ENCODE measurements at regions not wholly inside any gene's neighbourhood (a gene's known extent, or its start where the extent isn't known, plus 50 kb on each side); places are given as distances from the start of the nearest gene placed in this dataset.

DNA sequence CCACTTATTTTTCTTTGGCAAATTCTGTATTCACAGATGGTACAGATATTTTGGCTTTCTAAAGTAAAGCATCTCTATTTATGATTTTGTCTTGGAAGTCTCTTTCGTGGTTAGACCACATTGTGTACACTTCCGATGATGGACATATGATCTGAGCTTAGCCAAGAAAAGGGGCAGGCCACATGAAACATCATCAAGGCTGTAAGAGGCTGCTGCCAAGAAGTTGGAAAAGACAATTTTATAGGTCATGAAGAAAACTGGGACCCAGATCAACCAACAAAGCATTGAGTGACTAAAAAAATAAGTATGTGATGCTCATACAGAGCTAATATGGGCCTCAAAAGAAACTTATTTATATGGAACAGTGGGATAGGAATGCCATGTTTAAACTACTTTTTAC is 266.4 kb downstream of the HAO1 start:
- no peak for TF ChIP-seq CTCF (IDR thresholded peaks at IDR 0.05)
- intact Hi-C loops (cut with DNase I), result no loop called here
- no peak for ATAC-seq
- Histone ChIP-seq H3K9me3 (no peaks in the 10 kb centered on the region), H3K27ac (no peak overlapping the region), H3K36me3 (no peaks in the 10 kb centered on the region), H3K4me1 (no peaks in the 10 kb centered on the region), H3K27me3 (no peaks in the 10 kb centered on the region), H3K4me3 (no peak overlapping the region)
- DNase-seq, result no peak

DNA sequence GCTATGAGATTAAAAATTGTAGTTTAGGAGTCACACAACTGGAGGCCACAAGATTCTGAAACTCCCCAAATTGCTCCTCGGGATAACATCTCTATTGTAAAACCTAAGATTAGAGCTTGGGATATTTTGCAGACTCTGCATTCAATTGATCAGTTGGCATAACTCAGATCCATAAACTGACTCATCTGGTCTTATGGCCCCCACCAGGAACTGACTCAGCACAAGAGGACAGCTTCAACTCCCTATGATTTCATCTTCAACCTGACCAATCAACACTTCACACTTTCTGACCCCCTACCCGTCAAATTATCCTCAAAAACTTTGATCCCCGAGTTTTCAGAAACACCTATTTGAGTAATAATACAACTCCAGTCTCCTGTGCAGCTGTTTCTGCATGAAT is 257.3 kb downstream of the HAO1 start:
- Histone ChIP-seq H3K9me3 (no peaks in the 10 kb centered on the region), H3K4me1 (no peaks in the 10 kb centered on the region), H3K27me3 (no peaks in the 10 kb centered on the region), H3K4me3 (no peak overlapping the region), H3K27ac (no peak overlapping the region), H3K36me3 (no peaks in the 10 kb centered on the region)
- ATAC-seq (no peak), DNase-seq (no peak)
- TF ChIP-seq CTCF (IDR thresholded peaks at IDR 0.05), result no peak
- intact Hi-C loops (cut with DNase I), result no loop called here

DNA sequence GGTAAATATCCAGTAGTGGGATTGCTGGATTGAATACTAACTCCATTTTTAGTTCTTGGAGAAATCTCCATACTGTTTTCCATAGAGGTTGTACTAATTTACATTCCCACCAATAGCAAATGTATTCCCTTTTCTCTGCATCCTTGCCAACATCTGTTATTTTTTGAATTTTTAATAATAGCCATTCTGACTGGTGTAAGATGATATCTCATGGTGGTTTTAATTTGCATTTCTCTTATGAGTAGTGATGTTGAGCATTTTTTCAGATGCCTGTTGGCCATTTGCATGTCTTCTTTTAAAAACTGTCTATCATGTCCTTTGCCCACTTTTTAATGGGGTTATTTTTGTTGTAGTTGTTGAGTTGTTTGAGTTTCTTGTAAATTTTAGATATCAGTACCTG is 253.2 kb downstream of the HAO1 start:
- TF ChIP-seq CTCF (IDR thresholded peaks at IDR 0.05), result no peak
- Histone ChIP-seq H3K9me3 (no peaks in the 10 kb centered on the region), H3K4me3 (no peak overlapping the region), H3K27ac (no peak overlapping the region), H3K4me1 (no peaks in the 10 kb centered on the region), H3K27me3 (no peaks in the 10 kb centered on the region), H3K36me3 (no peaks in the 10 kb centered on the region)
- intact Hi-C loops (cut with DNase I), result no loop called here
- DNase-seq, result no peak
- no peak for ATAC-seq

DNA sequence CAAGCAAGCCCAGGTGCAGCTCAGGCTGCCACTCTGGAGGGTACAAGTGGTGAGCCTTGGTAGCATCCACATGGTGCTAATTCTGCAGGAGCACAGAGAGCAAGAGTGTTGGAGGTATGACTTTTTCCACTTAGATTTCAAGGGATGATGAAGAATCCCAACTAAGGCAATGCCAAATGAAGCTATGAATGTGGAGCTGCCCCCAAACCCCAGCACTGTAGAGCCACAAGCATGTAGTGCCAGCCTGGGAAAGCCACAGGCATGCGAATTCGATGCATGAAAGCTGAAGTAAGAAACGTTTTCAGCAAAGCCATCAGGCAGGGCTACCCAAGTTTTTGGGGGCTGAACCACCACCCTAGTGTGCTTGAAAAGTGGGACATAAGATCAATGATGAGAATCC is 251.1 kb downstream of the HAO1 start:
- Histone ChIP-seq H3K4me1 (no peaks in the 10 kb centered on the region), H3K9me3 (no peaks in the 10 kb centered on the region), H3K27me3 (no peaks in the 10 kb centered on the region), H3K27ac (no peak overlapping the region), H3K36me3 (no peaks in the 10 kb centered on the region), H3K4me3 (no peak overlapping the region)
- TF ChIP-seq CTCF (IDR thresholded peaks at IDR 0.05), result no peak
- intact Hi-C loops (cut with DNase I), result no loop called here
- no peak for DNase-seq
- no peak for ATAC-seq

DNA sequence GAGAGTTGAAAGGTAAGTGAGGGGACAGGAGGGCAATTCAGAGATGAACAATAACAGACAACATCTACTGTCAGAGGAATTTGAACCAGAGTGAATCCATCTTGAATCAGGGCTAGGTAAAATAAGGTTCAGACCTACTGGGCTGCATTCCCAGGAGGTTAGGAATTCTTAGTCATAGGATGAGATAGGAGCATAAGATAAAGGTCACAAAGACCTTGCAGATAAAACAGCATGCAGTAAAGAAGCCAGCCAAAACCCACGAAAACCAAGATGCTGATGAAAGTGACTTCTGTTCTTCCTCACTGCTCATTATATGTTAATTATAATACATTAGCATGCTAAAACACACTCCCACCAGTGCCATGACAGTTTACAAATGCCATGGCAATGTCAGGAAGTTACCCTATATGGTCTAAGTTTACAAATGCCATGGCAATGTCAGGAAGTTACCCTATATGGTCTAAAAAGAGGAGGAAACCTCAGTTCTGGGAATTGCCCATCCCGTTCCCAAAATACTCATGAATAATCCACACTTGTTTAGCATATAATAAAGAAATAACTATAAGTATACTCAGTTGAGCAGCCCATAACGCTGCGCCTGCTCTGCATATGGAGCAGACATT is 248.5 kb downstream of the HAO1 start:
- ATAC-seq, result no peak

More for the DNA sequence above, 248.5 kb downstream of the HAO1 start:
- no peak overlapping the region for H3K27ac ChIP-seq
- TF ChIP-seq CTCF (IDR thresholded peaks at IDR 0.05), result no peak
- H3K36me3 ChIP-seq, result no peaks in the 10 kb centered on the region
- no peak for DNase-seq
- H3K4me1 ChIP-seq, result no peaks in the 10 kb centered on the region
- intact Hi-C loops (cut with DNase I), result no loop called here
- H3K9me3 ChIP-seq, result no peaks in the 10 kb centered on the region
- no peak overlapping the region for H3K4me3 ChIP-seq
- no peaks in the 10 kb centered on the region for H3K27me3 ChIP-seq
